Anterior cingulate cortex (tissue), 58 donors: ENCODE measurements at regions not wholly inside any gene's neighbourhood (a gene's known extent, or its start where the extent isn't known, plus 50 kb on each side); places are given as distances from the start of the nearest gene placed in this dataset.

Source experiments
- DNase-seq, 58 donors: peaks; one replicate each; lab custom pipeline; 2025; lab: John Stamatoyannopoulos, UW

DNA sequence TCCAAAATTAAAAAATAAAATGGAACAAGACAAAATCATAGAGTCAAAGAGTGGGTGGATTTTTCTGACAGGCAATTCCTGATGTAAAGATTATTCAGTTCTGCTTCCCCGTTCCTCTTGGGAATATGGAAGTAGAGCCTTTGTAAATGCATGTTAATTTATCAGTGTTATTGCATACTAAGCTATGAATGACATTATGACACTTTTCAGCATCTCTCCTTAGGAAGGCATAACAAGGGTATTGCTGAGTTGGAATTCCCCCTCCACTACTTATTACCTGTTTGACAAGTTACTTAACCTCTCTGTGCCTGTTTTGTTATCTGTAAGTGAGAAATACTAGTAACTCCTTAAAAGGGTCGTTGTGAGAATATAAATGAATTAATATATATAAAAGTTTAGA, 640.4 kb downstream of the LMO4 start:
- DNase-seq: no peak

DNA sequence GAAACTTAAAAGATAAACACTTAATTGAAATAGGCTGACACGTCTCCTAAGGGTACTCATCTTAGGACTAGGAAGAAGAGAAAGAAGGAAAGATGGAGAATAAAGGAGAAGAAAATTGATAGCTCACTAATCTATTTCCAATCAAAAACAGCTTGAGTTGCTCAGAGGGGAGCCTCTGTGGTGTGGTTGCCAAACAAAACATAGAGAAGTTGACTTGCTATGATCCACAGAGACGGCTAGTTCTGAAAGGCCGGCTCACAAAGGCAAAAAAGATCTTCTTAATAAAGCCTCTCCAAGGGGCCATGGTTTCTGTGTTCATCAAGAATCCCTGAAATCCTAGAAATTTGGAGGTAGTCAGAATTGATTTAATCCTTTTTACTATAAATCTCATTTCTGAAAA, 644.1 kb downstream of the LMO4 start:
- DNase-seq: no peak

DNA sequence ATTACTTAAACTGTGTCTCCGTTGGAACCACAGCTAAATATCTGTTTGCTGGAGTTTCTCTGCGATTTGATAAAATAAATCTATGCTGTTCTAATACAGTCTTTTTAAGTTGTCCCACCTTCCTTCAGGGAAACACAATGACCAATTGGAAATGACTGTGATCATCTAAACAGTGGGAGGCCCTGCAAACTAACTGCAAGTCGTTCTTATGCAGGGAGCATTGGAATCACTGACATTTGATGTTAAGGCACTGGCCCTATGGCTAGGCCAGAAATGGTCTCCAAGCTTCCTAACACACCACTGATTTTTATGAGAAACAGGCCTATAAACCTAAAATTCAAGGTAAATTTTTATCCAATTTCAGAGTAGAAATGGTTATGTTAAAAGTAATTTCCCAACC, 645.2 kb downstream of the LMO4 start:
- no peak for DNase-seq

DNA sequence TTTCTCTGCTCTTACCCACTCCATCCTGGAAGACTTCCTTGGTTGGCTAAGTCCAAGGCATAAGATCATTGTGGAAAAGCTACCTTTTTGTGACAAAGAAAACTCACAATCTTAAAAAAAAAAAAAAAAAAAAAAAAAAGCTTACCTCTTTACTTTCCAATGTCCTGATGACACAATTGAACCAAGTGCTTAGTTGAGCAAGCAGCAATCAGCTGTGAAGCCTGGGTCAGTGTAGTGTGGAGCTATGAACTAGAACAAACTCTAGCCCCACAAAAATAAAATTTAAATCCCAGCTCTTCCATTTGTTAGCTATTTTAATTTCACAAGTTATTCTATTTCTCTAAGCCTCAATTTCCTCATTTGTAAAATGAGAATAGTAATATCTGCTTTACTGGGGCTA, 647.6 kb downstream of the LMO4 start:
- DNase-seq: no peak

DNA sequence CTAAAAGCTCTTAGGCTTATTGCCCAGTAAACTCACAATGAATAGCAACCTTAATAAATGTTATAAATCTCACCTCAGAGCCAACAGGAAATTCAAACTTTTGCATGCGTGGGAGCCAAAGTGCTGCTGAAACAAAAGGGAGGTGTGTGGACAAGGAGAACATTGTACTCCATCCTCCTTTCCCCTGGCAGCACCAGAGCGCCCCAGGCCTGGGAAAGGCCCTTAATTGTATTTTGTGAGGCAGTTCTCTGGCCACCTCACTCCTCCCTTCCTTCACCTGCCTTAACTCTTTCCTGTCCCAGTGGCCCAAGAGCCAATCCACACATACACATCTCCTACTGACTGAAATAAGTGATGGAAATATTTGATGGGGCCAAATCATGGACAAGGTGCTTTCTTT, 648.5 kb downstream of the LMO4 start:
- no peak for DNase-seq

DNA sequence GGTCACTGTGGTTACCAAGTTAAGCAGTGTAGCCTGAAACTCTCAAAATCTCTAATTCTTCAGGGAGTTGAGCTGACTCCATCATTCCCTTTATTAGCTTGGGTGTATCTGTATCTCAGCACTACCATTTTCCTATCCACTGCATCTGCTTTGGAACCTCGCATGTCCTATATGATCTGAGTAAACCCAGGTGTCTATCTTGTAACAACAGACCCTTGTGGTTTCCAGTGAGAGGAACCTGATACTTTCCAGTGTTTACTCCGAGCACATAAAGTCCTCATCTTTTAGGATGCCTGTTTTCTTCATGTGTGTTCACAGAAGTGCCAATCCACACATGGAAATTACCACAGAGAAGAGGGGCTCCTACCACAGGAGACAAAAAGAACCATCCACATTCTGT, 650.4 kb downstream of the LMO4 start:
- no peak for DNase-seq

DNA sequence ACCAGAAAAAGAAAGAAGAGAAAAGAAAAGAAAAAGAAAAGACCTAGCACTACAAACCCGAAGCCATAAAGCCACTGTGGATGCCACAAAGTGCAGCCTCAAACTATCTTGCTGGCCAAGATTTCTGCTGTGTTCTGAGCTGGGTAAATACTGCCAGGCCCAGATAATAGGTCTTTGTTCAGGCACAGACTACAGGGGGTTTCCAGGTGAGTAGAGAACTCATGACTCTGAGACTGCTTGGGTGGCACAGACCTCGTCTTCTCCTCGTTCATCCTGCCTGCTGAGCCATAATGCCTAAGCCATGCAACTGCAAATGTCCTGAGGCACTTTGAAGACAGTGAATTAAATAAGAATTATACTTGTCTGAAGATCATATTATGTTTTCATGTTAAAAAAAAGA, 651.8 kb downstream of the LMO4 start:
- no peak for DNase-seq

DNA sequence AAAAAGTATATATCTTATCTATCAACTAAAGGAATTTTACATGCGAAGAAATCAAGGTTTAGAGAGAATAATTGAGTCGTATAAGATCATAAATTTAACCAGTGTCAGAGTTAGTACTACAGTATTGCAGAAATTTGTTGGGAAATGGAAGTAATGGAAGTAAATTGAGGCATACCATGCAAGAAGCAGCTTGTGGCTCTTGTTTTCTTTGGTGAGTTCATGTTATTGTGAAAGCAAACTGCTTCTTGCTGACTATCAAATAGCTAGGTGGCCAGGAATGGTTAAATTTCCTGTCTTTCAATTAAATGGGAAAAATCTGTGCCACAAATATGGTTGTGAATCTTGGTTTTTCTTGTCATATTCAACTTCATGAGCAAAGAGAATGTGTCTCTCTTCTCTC, 652.7 kb downstream of the LMO4 start:
- DNase-seq: no peak

DNA sequence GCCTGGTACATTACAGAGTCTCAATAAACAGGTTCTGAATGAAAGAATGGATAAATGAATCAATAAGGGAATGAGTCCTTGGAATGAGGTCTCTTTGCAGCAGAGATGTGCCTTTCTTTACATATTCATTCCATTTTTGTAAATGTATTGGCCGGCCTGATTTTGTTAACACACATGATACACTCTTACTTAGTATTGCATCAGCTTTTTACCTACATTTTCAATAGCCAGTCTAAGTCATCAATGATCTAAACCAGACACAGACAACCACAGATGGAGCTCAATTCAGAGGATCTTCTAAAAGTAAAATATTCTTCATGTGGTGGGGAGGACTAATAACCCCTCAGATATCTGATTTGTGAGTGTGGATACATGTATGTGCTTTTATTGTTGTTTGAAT, 653.1 kb downstream of the LMO4 start:
- DNase-seq: no peak

DNA sequence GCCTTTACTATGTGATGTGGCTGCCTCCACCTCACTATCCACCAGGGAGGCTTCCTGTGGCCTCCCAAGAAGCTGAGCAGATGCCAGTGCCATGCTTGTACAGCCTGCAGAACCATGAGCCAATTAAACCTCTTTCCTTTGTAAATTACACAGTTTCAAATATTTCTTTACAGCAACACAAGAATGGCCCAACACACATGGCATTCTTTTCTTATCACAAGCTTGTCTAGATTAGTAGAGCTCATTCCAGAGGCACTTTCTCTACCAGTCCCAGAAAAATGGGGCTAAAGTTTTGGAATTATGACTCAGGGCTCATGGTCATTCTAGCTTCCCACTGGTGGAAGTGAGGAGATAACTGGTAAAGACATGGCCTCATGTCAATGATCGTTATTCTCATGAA, 655.2 kb downstream of the LMO4 start:
- no peak for DNase-seq

DNA sequence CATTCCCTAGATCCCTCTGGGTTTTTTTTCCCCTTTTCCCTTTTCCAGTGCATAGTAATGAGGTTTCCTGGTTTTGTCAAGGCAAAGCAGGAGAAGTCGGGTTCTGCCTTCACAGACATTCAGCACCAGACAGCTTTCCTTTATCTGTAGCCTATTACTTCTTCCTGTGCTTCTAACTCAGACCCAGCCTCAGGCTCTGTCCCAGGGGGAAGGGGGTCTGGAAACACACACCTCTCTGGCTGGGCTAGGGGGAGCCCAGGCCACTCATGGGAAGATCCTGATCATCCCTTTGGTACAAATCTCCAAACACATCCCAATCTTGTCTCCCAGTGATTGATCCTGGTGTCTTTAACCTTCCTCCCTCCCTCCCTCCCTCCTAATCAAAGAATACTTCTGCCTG, 656.4 kb downstream of the LMO4 start:
- no peak for DNase-seq

DNA sequence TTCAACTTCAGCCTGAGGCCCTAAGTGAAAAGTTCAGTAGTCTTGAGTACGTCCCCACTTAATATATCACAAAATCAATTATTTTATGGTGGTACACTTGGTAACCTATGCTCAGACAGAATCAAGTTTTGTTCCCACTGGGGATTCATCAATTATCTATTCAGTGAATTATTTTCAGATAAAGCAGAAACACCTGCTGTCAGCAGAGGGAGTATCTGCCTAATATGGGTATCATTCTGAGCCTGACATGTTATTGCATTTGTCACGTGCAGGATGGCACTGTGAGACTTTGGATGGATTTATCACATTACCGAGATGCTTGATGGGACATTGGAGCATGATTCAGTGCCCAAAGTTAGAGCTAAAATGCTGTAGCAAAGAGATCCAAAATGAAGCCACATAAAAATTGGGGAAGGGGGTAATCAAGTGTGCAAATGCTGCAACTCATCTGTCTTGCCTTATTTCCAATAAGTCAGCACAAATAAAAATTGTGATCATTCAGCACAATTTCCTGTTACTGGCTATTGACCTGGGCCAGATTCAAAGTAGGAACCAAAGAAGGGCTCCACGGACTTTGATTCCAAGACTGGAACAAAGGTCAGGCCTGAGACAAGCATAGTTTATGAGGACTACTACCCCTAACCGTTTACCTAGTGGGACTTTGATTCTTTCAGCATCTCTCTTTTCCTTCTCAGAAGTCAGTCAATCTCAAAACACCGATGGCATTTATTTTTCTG, 657.6 kb downstream of the LMO4 start:
- DNase-seq: no peak

DNA sequence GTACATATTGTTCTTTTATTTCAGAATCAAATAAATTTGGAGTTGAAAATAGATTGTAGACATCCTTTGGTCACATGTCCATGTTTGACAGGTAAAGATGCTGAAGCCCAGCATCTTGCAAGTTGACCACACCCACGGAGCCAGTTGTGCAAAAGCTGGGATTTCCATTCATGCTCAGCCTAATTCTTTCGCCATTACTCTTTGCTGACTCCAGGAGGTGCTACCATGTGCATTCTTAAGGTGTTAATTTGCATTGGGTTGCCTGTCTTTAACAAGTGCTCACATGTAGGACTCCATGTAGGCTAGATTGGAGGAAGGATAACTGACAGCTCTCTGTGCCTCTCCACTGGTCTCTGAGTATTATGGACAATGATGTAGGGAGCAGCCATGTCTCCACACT, 660.7 kb downstream of the LMO4 start:
- DNase-seq: no peak

DNA sequence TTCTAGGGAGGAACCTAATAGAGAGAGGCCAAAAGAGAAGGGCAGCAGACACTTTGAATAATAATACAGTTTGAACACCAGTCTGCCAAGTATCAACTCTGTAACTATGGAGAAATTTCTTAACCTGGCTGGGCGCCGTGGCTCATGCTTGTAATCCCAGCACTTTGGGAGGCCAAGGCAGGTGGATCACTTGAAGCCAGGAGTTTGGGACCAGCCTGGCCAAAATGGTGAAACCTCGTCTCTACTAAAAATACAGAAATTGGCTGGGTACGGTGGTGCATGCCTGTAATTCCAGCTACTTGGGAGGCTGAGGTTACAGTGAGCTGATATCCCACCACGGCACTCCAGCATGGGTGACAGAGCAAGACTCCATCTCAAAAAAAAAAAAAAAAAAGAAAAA, 663.9 kb downstream of the LMO4 start:
- peak in 6 of 58 donors; percentile 2 to 29 (median 5) for DNase-seq

DNA sequence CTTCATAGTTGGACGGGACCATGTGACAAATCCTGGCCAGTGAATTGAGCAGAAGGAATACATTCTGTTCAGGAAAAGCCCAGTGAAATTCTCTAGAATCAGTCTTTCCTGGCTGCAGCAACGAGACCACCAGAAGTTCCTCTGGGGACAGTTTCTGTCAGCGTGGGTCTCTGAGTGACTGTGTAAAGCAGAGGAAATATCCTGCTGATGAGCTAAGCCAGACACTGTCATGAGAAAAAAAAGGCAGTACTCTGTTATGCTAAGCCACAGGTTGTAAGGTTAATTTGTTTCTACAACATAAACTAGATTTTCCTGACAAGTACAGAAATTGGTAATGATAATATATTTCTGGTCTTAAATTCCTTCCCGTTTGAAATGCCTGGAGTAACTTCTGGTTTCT, 664.4 kb downstream of the LMO4 start:
- DNase-seq: no peak

DNA sequence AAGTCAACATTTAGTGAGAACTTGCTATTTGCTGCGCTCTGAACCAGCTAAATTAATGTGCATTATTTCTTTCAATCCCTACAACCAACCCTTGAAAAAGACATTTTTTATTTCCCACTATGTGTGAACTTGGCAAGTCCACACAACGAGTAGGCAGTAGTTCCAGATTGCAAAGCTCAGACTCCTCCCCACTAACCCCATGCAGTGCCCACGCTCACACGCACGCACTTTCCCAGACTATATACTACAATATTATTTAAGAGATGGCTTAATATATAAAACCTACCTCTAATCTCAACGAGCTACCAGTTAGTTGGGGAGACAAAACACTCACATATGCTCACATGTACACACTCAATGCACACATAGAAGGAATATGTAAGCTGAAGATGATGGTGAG, 671.2 kb downstream of the LMO4 start:
- DNase-seq: peak in 16 of 58 donors; percentile 1 to 28 (median 3)

DNA sequence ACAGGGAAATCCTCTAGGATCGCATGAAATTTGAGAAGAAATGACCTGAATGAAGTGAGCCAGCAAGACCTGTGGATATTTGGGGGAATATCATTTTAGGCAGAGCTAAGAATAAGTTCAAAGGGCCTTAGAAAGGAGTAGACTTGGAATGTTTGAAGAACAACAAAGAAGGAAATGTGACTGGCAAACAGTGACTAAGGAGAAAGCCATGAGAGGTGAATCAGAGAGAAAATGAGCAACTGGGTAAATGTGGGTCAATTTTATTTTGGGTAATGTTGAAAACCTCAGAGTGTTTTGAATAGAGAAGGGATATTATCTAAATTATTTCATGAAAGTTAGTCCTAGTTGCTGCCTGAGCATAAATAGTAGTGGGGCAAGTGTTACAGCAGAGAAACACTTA, 672.8 kb downstream of the LMO4 start:
- no peak for DNase-seq

DNA sequence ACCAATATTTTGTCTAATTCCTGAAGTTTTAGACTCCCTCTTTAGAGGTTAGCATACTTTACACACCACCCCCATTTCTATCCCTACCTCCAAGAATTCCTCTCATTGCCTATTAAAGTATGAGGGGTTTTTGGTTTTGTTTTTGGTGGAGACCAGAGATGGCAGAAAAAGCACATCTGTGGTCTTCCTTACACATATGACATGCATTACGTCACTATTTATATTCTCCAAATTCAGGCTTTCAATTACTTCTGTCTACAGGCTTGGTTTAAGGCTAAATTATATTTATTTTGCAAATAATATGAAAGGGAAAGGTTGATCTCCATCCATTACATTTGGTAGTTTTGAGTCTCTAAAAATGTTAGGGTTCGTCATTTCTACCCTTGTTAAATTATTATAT, 674.6 kb downstream of the LMO4 start:
- DNase-seq: no peak

DNA sequence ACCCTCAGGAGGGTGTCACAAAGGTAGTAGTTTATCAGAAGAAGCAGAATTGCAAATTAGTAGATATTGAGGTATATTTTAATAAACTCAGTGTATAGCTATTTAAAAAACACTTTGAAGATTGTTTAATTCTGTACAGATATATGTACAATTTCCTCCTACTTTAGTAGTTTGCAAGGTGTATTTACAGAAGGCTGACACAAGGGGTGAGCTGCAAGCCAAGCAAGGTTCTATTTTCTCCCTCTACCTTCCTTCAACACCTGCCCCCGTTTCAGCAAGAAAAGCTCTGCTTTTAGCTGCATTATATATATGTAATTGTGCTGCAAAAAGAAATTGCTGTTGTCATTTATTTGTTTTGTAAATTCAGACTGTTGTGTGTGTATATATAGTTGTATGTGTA, 674.2 kb upstream of the PKN2 start:
- DNase-seq: no peak

DNA sequence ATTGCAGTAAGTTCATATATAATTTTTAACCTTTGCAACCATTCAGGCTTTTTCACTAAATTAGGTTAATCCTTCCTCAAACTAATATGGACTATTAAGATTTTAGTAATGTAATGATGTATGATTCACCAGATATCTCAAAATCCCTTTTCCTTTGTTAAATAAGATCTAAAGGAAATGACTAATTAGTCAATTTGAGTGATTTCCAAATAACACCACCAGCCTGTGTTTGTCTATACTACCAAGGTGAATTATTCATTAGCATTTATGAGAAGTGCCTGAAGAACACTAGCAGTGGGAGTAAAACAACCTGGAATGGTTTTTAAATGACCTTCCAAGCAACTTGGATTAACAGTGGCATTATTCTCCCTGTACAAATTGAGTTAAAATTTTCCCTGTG, 670.6 kb upstream of the PKN2 start:
- DNase-seq: no peak

DNA sequence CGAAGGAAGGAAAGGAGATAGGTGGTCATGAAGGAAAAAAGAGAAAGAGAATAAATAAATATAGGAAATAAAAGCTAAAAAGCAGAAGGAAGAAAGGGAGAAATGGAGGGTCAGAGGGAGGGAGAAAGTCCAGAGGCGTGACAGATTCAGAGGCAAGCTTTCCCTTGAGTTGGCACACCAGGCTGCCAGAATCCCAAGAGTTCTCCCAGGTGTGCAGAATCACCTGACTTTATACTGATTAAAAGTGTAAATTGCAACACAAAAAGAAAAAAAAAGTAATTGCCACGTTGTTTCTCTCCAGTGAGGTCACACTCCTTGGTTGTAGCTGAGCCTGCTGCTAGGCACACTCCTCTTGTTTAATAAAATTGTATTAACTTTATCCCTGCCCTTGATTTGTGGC, 669.9 kb upstream of the PKN2 start:
- no peak for DNase-seq

DNA sequence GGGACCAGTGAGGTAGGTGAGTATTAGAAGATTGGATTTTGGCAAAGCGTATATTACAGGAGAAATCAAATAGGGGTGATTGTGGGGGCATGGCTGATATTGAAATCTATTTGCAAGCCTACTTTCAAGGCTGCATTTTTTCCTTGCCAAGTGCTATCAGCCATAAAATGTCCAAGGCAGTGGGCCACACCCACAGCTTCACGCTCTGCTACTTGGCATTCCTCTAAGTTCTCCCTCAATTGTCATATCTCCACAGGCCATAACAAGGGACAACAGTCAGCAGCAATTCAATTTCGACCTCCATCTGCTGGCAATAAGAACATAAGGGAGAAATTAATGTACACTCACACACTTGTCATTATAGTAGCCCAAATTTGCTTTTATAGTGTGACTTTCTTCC, 667.1 kb upstream of the PKN2 start:
- DNase-seq: no peak

DNA sequence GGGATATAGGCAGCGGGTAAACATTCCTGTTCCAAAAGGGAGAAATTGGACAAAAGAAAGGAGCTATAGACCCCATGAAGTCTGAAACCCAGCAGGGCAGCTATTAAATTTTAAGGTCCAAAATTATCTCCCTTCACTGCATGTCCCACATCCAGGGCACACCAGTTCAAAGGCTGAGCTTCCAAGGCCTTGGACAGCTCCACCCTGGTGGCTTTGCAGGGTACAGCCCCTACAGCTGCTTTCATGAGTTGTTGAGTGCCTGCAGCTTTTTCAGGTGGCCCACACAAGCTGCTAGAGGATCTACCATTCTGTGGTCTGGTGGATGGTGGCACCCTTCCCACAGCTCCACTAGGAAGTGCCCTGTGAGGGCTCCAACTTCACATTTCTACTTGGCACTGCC, 662.5 kb upstream of the PKN2 start:
- DNase-seq: no peak
